Kidney tubule cell (primary cell): ENCODE measurements at regions not wholly inside any gene's neighbourhood (a gene's known extent, or its start where the extent isn't known, plus 50 kb on each side); places are given as distances from the start of the nearest gene placed in this dataset.
A peak's percentile ranks its signal among the peaks of the same experiment; 100 is the strongest.

Source experiments
- DNase-seq: peaks from one replicate; pipeline ENCODE4 v3.0.0-alpha.2; 2018; ENCODE audit warnings: low spot score

DNA sequence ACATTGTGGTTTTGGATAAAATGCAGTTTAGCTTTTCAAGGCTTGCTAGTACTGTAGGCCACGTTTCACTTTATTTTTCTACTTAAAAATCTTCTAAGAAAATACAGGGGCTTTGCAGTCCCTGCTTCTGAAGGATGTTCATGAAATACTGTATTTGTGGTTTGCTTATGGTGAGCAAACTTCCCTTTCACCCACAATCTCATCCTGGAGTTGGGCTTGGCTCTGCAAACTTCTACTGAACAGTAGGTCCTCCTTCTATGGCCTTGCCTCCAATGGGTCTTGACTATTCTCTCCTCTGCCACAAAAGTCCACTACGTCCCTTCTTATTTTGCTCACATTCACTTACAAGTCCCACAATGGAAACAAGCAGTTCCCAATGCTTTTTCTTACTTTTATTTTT is 502.7 kb upstream of the KLF4 start:
- no peak for DNase-seq

DNA sequence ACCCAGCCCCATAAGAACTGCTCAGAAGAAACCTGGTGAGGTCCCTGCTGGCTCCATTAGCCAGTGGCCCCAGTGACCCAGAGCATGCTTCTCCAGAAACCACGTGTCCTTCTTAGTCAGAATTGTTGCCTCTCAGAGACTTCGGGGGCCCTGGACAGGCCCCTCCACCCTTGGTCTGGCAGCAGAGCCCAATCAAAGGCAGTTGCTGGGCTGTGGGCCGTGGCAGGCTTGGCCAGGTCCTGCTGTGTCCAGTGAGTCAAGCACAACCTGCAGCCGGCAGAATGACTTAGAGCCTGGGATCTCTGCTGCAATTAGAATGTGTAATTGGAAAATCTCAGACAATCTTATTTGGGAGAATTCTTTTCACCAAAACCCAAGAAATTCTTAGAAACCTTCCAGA is 502.0 kb upstream of the KLF4 start:
- DNase-seq, result no peak

DNA sequence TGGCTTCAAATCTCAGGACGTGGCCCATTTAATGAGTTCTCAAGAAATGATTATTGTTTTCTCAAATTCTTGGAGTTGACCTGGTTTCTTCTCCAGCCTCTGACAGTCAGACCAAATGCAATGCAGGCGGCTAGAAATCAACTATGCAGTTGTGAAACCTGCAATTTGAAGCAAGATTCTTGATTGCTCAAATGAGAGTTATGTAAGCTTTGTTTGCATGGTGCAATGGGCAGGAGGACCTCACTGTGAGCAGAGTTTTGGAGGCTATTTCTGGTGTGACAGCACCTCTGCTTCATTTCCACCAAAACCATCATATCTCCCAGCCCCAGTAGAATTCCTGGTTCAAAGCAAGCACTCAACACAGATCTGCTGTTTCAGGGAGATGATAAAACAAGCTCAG is 500.0 kb upstream of the KLF4 start:
- DNase-seq, result no peak

DNA sequence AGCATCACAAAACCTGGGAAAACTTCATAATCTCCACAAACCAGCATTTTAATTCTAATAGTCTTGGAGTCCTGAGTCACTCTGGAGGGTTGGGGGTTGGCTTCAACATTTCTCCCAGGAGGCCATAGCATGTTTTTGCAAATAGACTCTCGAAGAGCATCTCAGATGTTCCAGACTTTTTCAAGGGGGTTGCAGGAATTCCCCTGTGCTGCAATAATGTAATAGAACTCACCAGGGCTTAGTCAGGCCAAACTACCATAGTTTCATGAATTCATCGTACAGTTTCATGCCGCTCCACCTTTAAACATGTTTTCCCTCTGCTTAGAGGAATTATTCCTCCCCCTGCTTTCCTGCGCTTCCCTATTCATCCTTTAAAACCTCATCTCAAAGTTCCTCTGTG is 499.5 kb upstream of the KLF4 start:
- no peak for DNase-seq

DNA sequence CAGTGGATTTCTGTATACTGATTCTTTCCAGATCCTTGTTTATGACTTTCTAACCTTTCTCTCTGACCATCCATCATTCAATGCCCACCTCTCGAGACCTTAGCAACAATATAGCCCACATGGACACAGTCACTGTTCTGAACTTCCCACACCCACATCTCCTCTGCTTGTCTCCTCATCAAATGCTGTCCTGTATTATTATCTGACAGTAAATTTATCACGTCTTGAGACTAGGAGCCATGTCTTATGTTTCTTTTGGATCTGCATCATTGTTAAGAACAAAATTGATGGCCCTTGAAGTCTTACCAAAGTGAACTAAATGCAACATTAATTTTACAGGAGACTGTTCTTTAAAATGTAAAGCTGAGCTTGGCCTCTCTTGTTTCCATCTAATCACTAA is 495.4 kb upstream of the KLF4 start:
- no peak for DNase-seq

DNA sequence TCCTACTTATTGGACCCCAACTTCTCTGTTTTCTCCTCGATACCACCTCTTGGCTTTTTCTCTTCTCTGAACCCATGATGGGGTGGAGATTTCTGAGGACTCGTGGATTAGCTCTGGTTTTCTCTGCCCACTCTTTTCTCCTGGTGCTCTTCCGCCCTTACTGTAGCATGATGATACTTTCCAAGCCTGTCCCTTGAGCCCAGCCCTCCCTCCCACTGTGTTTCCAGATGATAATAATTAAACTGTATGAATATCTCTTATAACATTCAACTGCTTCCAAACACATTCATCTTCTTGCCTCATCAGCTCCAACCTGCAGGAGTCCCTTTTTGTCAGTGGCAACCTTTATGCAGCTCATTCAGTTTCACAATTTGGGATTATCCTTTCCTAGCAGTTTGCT is 494.2 kb upstream of the KLF4 start:
- DNase-seq, result no peak

DNA sequence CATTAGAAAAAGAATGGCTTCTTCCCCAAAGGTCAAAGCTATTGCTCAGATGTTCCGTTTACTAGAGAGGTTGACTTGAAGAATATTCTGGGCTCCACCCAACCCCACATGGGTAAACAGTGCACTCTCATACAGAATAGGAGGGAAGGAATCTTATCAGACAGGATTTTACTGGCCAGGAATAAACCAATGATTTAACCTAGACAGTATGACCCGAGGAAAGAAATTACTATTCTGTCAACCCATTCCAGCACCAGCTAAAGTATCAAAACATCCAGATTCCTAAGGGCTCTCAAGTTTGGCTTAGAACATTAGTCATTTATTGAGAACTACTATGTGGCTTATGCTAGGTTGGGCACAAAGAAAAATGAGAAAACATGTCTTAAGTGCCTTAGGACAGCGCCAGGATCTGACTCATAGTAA is 493.6 kb upstream of the KLF4 start:
- DNase-seq, result peak; percentile 9

DNA sequence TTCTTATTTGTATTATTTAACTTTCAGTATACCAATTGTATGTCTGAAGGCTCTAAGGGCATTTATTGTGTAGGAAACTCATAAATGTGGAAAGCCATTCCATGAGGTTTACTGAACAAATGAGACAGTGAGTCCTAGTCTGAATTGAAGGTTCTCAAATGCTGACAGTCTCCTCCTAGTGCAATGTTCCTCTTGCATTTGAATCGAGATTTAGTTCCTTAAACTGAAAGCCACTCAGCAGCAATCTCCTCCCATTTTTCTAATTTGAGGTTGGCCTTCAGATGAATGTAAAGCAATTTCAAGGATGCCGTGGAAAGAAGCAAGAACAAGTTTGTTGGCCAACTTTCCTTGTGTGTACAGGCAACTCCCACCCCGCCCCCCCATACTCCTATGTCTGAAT is 493.2 kb upstream of the KLF4 start:
- no peak for DNase-seq

DNA sequence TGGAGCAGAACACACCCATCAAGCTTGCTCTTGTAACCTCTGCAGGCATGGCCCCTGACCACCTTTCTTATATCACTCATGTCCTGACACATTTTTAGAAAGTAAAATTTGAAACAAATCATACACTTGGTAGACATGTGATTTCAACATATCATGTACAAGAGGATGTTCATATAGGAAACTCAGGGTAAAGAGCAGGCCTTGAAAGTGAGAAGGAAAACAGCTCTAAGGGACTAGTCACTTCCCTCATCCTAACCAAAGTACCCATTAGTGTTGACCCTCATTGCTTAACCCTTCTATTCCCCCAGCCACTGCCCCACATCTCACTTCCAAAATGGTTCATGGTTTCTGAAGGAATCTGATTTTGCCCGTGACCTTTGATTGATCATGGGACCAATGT is 492.4 kb upstream of the KLF4 start:
- DNase-seq, result no peak

DNA sequence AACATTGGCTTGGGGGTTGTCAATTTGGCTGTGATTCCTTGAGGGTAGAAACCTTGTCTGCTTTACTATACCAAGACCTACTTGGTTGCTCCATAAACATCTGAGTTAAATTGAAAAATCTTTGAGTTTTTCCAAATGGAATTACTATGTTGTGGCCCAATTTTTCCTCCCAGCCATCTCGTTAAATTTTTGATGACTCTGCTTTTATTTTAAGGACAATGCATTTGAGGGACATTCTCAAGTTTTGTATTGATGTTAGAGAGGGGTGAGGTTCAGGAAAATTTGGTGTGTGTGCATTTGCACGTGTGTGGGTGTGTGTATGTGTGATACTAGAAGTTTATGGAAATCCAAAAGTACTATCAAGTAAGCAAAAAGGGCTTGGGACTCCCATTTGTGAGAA is 491.4 kb upstream of the KLF4 start:
- no peak for DNase-seq

DNA sequence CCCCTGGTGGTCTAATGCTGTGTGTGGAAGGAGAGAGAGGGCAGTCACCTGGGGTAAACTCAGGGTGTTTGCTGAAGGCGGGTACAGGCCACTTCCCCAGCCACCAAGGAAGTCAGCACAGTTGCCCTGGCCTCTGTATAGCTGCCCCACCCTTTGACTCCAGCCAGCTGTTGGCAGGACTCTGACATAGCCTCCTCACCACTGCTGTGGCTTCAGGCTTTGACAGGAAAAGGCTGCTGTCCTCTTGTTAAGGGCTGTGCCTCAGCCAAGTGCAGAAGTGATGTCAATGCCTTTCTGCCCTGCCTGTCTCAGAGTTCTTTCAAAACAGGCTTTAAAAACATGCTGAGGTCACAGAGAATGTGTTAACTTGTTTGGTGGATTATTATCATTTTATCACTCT is 487.2 kb upstream of the KLF4 start:
- no peak for DNase-seq

DNA sequence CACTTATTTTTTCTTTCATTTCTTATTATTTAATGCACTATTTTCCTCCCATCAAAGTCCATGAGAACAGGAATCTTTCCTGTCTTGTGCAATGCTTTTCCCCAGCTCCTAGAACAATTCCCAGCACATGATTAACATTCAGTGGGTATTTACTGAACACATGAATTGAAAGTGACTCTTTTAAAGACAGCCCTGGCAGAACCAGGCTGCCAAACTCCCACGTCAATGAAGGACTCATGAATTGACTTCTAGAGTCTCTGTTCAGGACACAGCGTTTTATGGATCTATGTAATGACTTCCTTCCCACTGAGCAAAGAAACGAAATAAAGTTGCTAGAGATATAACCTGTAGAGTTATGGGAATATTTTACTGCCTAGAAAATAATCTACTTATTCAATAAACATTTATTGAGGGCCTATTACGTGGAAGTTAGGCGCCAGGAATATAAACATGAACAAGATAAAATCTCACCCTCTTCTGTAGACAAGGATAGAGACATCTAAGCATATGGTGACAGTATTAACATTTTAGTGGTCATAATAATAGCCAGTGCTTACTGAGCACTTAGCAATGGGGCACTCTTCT is 485.9 kb upstream of the KLF4 start:
- DNase-seq, result no peak

DNA sequence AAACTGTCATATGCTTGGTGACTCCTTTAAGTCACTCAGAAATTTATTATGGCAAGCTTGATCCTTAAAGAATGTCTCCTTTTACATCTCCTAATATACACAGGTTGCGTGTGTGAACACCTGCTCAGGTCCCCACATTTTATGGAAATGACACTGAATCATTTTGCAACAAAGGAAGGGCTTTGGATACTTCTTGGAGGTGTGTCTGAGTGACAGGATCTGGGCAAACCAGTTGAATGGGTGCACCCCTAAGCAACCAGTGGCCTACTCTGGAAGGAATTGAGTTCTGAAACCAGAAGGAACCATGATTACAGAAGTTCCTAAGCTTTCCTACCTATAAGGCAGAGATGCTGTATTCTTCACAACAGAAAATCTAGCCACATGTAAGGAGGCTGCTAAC is 483.9 kb upstream of the KLF4 start:
- no peak for DNase-seq

DNA sequence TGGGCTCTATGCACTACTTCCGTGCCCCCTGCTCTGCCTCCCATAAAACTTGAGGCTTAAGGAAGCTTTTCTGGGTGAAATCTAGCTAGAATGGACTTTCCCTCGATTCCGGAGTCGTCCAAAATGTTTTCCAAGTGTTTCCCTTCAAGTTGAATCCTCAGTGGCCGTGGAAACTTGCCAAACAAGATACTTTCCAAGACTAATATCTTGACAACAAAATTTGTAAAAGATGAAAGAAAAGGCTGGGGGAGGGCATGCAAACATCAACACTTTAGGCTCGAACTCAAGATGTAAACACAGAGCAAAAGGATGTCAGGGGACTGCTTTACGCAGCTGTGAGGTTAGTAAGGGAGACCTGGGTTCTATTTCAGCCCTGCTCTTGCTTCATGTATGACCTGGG is 482.8 kb upstream of the KLF4 start:
- DNase-seq, result no peak

DNA sequence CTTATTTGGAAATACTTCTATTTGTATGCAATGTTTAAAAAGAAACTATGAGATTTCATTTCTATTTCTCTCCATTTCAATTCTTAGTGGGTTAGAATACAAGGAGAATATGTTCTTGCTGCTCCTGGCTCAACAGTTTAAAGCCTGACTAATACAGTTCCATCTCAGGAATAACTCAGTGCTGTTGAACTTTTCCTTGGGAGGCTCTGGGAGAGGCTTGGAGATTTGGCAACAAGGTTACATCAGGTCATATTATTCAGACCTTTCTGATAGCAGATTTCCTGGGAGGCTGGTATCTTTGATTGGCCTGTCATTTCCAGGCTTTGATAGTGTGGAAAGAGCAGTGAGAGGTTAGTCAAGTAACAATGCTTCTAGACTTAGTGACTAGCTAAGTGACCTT is 481.7 kb upstream of the KLF4 start:
- DNase-seq, result no peak

DNA sequence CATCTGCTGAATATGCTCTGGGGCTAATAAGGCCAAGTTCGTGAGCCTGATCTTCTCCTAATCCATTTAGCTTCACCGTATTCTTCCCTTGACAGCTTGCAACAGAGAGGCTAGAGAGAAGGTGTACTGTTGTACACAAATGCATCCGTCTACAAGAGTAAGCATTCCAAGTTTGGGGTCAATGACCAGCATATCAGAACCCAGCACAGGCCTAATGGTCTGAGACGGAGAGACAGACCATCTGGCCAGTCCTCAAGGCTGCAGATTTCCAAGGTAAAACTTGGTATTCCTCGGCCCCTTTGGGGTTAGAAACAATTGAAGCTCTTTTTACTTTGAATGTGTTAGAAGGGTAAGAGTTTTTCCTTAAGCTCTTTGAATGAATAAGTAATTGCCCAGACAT is 481.2 kb upstream of the KLF4 start:
- no peak for DNase-seq

DNA sequence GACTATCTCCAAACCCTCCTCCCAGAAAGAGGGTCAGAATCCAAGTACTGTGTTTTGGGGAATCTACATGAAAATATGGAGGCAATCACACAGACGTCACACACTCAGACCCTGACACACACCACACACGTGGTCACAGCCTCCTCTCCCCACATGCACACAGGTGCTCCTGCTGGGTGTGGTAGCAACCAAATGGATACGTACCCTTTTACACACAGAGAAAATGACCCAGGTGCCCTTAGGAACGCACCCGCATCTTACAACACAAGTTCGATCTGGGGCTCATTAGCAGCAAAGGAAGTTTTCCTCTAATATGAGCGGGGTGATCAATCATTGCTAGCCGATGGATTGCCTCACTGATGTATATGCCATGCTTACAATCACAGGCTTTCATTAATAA is 480.2 kb upstream of the KLF4 start:
- DNase-seq, result no peak

DNA sequence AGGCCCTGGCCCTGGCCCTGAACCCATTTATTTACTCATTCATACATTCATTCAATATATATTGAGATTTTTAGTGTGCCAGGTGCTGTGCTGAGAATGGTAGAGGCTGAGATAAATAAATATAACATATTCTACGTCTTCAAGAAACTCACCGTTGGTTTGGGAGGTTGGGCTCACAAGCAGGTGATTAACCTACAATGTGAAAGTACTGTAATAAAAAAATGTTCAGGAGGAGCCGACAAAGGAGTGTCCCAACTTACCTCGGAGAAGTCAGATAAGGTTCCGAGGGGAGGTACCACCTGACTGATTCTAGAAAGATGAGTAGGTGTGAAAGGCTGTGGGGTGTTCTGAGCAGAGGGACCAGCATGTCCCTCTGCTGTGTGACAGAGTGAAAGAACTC is 479.6 kb upstream of the KLF4 start:
- no peak for DNase-seq

DNA sequence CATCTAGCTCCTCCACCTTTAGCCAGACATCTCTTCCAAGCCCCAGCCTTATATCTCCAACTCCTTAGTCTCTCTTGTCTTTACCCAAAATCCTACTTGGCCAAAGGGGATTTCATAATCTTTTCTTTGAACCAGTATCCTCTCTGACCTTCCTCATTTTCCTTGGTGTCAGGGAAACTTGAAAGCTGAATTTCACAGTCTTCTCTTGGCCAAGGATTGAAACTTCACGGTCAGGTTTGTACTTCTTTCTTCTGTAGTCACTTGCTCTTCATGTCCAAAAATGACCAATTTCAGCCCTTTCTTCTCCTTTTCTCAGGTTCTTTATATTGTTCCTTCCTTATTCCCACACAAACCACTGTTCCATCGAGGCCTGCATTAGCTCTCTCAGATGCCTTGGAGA is 473.7 kb upstream of the KLF4 start:
- no peak for DNase-seq

DNA sequence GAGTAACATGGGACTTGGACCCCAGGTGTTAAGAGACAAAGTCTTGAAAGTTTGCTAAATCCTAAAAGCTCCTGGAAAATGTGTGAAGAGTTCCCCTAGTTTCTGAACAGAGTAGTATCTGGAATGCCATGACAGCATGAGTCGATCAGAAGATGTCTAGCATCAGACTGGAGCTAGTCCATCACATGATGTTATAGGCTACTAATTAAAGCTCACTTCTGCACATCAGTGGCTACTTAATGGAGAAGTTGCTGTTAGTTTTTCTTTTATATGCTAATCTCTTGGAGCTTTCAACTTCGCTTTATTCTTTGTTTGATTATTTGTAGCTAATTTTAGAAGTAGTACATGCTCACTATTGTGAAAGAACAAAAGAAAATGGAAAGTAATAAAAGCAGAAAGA is 471.3 kb upstream of the KLF4 start:
- no peak for DNase-seq

DNA sequence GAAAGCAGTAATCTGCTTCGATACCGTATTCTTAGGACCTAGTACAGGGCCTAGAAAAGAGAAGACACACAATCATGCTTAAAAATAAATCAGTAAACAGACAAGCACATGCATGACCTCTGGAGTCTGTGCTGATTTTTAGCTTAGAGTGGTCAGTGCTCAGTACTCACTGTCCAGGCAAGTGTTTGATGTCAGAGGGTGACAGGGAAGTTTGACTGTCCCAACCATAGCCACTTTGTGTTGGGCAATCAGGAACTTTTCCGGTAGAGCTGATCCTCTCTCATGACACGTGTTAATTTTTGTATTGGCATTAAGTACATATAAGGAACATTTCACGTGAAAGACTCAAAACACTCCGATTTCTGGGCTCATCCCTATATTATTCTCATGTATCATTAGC is 464.7 kb upstream of the KLF4 start:
- DNase-seq, result no peak

DNA sequence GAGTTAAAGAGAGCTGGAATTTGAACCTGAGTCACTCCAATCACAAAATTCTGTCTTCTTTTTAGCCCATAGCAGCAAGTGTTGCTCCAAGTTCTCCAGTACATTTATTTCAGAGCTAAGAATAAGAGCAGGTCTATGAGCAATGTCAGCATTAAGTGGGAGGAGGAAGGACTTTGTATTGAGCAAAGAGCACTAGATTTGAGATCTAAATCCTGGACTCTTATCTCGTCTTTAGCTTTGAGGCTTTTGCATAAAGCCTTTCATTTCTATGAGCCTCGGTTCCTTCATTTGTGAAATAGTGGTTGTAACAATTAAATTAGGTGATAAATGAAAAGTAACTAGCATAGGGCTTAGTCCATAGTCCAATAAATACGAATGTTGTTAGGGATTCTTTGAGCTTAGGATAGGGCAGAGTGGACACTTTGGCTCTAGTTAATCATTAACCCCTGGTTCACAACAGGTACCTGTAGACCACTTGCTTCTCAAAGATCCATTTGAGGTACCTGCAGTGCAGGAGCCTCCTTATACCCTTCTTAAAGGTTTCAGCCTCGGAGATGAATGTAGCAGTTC is 464.1 kb upstream of the KLF4 start:
- DNase-seq, result no peak

DNA sequence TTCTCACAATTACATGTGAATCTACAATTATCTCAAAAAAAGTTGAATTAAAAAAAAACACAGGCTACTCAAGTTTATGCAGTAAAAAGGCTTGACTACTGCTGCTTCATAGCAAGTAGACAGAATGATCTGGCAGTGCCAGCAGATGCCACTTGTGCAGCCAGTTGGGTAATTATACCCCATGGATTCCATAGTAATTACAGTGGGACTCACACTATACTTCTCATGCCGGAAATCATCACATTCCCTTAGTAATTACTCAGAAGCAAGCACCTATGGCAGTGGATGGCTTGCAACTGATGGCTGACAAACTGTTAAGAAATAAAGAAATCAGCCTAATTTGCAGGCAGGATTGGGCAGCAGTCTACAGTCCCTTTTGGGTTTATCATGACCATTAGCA is 463.2 kb upstream of the KLF4 start:
- peak; percentile 75 for DNase-seq

DNA sequence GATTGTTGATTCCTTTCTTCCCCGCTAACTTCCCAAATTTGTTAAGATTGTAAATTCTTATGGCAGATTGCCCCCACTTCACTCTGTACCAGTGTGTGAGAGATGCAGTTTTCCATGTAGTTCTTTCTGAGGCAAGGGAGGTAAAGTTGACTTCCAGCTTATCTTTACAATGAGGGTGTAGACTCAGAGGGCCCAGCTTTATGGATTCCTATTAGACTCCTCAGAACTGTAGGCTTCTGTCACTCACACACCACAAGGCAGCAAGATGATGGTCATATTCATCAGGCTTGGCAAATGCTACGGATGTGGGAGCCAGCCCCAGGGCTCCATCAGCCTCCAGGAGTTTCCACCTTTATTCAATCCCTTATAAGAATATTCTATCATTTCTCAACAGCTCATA is 461.9 kb upstream of the KLF4 start:
- no peak for DNase-seq

DNA sequence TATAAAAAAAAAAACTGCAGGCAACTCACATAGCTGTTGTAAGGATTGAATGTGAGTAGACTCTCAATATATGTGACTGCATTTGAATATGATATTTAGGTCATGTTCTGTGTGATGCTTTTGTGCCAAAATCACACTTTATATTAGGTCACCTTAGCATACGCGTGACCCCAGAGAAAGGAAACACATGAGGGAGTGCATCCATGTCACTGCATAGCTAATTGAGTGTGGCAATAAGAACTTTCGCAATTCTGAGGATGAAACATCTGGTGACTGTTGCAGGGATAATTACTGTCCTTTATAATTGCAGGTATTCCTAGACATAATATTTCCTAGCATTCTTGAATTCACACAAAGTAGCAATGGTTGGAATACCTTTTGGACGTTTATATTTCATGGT is 459.5 kb upstream of the KLF4 start:
- DNase-seq, result no peak
